Heart right ventricle (tissue), 16 donors: ENCODE measurements at regions not wholly inside any gene's neighbourhood (a gene's known extent, or its start where the extent isn't known, plus 50 kb on each side); places are given as distances from the start of the nearest gene placed in this dataset.
"Not testable (repeated sequence)": the region's sequence is repeated elsewhere in the genome, so short reads cannot be mapped to it uniquely, and the experiment has no call there.

Experiments
- ATAC-seq, 8 donors: fragments of 200-7000 bp; cut with Tn5 transposase; one replicate each; pipeline ENCODE4 v1.9.1; 2020; ENCODE audit warnings: mild to moderate bottlenecking in 8 of 8, moderate library complexity in 8 of 8, moderate number of reproducible peaks in 1 of 8
- DNase-seq, 2 donors: peaks; one replicate each; pipeline ENCODE4 v3.0.0-alpha.2; 2020
- H3K27ac ChIP-seq, 10 donors: fragments of 200-600 bp; sonication (generic) in 2 of 10; one replicate each; pipeline versions ENCODE4 v1.5.0 to v1.8.0; 2020 to 2022; ENCODE audit warnings: mild to moderate bottlenecking in 3 of 10
- H3K27me3 ChIP-seq, 7 donors: fragments of 200-600 bp; one replicate each; pipeline ENCODE4 v1.8.0; 2021 to 2022; ENCODE audit warnings: mild to moderate bottlenecking in 2 of 7
- H3K36me3 ChIP-seq, 9 donors: fragments of 200-600 bp; sonication (generic) in 1 of 9; one replicate each; pipeline versions ENCODE4 v1.5.0 to v1.8.0; 2020 to 2022; ENCODE audit warnings: mild to moderate bottlenecking in 2 of 9
- H3K4me1 ChIP-seq, 9 donors: fragments of 200-600 bp; sonication (generic) in 1 of 9; one replicate each; pipeline versions ENCODE4 v1.5.0 to v1.8.0; 2020 to 2022; ENCODE audit warnings: mild to moderate bottlenecking in 4 of 9
- H3K4me3 ChIP-seq, 10 donors: fragments of 200-600 bp; sonication (generic) in 2 of 10; one replicate each; pipeline versions ENCODE4 v1.5.0 to v1.8.0; 2020 to 2022; ENCODE audit warnings: mild to moderate bottlenecking in 7 of 10, moderate library complexity in 2 of 10
- H3K9me3 ChIP-seq, 11 donors: fragments of 200-600 bp in 10 of 11; sonication (generic) in 2 of 11; one replicate each; pipeline versions ENCODE4 v1.5.0 to v1.8.0; 2013 to 2022; ENCODE audit warnings: mild to moderate bottlenecking in 2 of 11, control low read depth in 1 of 11, moderate library complexity in 1 of 11
- WGBS, 2 donors: extraction: QIAGEN DNeasy Blood & Tissue Kit; methylation state at CpG; one replicate each; pipeline ENCODE4 v1.1.7; 2013; ENCODE audit warnings: inconsistent platforms in 1 of 2; 5-methylcytosine and 5-hydroxymethylcytosine counted together
- intact Hi-C, 10 donors: fragments of 100-400 bp; cut with DNase I; formaldehyde crosslinking; loops; one replicate each; pipeline versions ENCODE4 v1.11.1 to v1.14.2; 2022
- TF ChIP-seq, protein P1 (sequence below), 9 donors: fragments of 200-600 bp; sonication (generic) in 2 of 9; IDR thresholded peaks; one replicate each; pipeline versions ENCODE4 v1.5.0 to v1.8.0; 2021 to 2022; ENCODE audit warnings: antibody characterized with exemption in 9 of 9, mild to moderate bottlenecking in 5 of 9, moderate library complexity in 1 of 9
- donor health status: Arrhythmogenic right ventricular cardiomyopathy.
- donor health status: ischemic (EF 13 %, LVEDD 7.1; RV severe dilation, severe dysfunction).
- donor health status: healthy with polysubstance abuse.
- donor health status: DM: no; HTN: yes; CAD: no.
- donor health status: DM: no; HTN: no; CAD: no.
- donor health status: ischemic (EF 25% LVEDD 6.9; RV normal size, moderate dysfunction).
- donor health status: ischemic (EF 25% LVEDD 5.7; RV mildly dilated, moderate dysfunction).
- donor health status: healthy.
- donor health status: DM: yes; HTN: yes; CAD: no.
- donor health status: Ischemic cardiomyopathy.
- donor health status: ischemic (EF 35%, LVEDD 5.7; RV mildly dilated, moderate dysfunction).
- donor health status: nonischemic (EF 11% LVEDD 7.7; RV severe dilation, severe dysfunction).
- donor health status: DM: yes; HTN: yes; CAD: no.
- donor health status: PGD.
- donor health status: ischemic (EF 29% LVEDD 5.4; RV normal size, mild dysfunction).
- donor health status: nonischemic (EF 23%, LVEDD 6.1; RV moderate dilation, normal function).

DNA sequence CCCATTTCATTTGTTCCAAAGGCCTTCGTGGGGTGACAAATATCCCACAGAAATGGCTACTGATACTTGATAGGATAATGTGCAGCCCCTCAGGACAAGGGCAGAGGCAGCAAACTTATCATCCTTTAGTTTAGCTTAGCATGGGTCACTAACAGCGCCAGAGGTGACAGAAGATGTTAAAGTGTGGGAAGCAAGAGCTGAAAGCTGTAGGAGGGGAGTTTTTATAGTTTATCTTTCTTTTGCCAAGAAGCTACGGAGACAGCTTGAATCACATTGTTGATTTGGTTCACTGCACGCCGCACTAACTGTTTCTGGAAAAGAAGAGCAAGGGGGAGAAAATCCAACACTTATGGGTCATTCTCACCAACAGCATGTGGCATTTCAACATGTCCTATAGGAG is 773.9 kb upstream of the MMS22L start:
- no peak for ATAC-seq
- peaks cover 0 to 3% (median 0%) of the 10 kb centered on the region in 11 donors for H3K9me3 ChIP-seq
- H3K4me3 ChIP-seq: no peak overlapping the region
- H3K36me3 ChIP-seq: no peaks in the 10 kb centered on the region
- DNase-seq: no peak
- WGBS, 2 donors: 36 to 46% methylated on average over 5 of the region's 5 CpGs
- intact Hi-C loops: no loop called here
- TF ChIP-seq, protein P1, sequence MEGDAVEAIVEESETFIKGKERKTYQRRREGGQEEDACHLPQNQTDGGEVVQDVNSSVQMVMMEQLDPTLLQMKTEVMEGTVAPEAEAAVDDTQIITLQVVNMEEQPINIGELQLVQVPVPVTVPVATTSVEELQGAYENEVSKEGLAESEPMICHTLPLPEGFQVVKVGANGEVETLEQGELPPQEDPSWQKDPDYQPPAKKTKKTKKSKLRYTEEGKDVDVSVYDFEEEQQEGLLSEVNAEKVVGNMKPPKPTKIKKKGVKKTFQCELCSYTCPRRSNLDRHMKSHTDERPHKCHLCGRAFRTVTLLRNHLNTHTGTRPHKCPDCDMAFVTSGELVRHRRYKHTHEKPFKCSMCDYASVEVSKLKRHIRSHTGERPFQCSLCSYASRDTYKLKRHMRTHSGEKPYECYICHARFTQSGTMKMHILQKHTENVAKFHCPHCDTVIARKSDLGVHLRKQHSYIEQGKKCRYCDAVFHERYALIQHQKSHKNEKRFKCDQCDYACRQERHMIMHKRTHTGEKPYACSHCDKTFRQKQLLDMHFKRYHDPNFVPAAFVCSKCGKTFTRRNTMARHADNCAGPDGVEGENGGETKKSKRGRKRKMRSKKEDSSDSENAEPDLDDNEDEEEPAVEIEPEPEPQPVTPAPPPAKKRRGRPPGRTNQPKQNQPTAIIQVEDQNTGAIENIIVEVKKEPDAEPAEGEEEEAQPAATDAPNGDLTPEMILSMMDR (IDR thresholded peaks at IDR 0.05): no peak
- no peaks in the 10 kb centered on the region for H3K27me3 ChIP-seq
- H3K27ac ChIP-seq: no peak overlapping the region
- H3K4me1 ChIP-seq: no peaks in the 10 kb centered on the region

DNA sequence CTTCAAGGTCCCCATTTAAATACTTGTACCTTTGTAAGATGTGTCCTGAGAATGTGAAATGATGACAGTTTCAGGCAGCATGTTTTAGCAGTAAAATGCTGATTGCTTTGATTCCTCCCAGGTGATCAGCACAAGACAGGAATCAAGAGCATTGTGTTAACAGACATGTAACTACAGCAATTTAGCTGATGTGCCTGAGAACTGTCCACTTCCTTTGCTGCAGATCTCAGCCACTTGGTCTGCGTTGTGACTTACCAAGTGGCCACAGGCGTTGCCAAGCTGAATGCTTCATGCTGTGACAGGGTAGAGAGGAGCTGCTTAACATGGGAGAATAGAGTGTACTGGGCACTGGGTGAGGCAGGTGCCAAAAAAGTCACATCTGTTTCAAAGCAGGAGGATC is 767.0 kb upstream of the POU3F2 start:
- WGBS, 2 donors: 25 to 39% methylated on average over 2 of the region's 2 CpGs

DNA sequence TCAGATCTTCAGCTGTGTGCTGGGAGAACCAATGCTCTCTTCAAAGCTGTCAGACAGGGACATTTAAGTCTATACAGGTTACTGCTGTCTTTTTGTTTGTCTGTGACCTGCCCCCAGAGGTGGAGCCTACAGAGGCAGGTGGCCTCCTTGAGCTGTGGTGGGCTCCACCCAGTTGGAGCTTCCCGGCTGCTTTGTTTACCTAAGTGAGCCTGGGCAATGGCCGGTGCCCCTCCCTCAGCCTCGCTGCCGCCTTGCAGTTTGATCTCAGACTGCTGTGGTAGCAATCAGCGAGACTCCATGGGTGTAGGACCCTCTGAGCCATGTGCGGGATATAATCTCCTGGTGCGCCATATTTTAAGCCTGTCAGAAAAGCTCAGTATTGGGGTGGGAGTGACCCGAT is 745.8 kb upstream of the POU3F2 start:
- WGBS, 2 donors: 87 to 93% methylated on average over 8 of the region's 8 CpGs
- H3K4me3 ChIP-seq, H3K27ac ChIP-seq, H3K9me3 ChIP-seq, H3K27me3 ChIP-seq, DNase-seq, H3K36me3 ChIP-seq, ATAC-seq, H3K4me1 ChIP-seq, intact Hi-C loops: not testable (repeated sequence)

More for the DNA sequence above, 767.0 kb upstream of the POU3F2 start:
- intact Hi-C loops: no loop called here
- Histone ChIP-seq H3K27me3 (no peaks in the 10 kb centered on the region), H3K36me3 (no peaks in the 10 kb centered on the region), H3K9me3 (peaks cover 0 to 14% (median 0%) of the 10 kb centered on the region in 11 donors), H3K4me1 (no peaks in the 10 kb centered on the region), H3K27ac (no peak overlapping the region), H3K4me3 (no peak overlapping the region)
- TF ChIP-seq, protein P1 (IDR thresholded peaks at IDR 0.05): no peak
- ATAC-seq (no peak), DNase-seq (no peak)

DNA sequence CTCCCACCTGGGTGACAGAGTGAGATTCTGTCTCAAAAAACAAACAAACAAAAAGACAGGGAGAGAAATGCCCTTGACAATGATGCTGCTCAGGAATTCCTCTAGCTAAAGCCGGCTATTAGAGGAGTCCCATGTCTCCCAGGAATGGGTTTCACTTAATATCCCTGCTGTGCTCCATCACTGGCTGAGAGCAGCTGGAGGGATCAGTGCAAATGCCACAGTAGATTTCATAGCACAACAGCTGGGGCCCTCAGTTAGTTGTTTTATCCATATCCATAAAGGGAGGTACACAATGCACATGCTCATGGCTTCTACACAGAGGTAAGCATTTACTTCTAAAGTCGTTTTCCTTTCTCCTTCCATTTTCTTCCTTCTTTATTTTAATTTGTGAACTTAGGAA is 742.0 kb upstream of the POU3F2 start:
- Histone ChIP-seq H3K4me3 (no peak overlapping the region), H3K27ac (no peak overlapping the region), H3K27me3 (no peaks in the 10 kb centered on the region), H3K4me1 (no peaks in the 10 kb centered on the region), H3K9me3 (peaks cover 0 to 5% (median 0%) of the 10 kb centered on the region in 11 donors), H3K36me3 (no peaks in the 10 kb centered on the region)
- TF ChIP-seq, protein P1 (IDR thresholded peaks at IDR 0.05): no peak
- WGBS, 2 donors: 57 to 62% methylated on average over 2 of the region's 2 CpGs
- ATAC-seq (no peak), DNase-seq (no peak)
- intact Hi-C loops: no loop called here

DNA sequence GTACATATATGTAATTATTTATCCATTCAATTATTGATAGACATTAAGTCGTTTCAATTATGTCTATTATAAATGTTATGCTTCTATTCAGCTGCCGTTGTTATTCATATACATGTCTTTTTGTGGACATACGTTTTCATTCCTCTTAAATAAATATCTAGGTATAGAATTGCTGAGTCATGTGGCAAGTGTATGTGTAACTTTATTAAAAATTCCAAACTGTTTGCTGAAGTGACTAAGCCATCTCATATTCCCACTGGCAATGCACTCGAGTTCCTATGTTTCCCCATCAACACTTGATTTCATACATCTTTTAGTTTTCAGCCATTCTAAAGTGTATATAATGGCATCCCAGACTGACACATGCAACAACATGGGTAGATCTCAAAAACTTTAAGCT is 739.7 kb upstream of the POU3F2 start:
- WGBS, 2 donors: 69 to 83% methylated on average over 4 of the region's 4 CpGs
- intact Hi-C loops: no loop called here

More for the DNA sequence above, 739.7 kb upstream of the POU3F2 start:
- TF ChIP-seq, protein P1 (IDR thresholded peaks at IDR 0.05): no peak
- Histone ChIP-seq H3K27me3 (no peaks in the 10 kb centered on the region), H3K27ac (no peak overlapping the region), H3K4me3 (no peak overlapping the region), H3K9me3 (peaks cover 0 to 5% (median 0%) of the 10 kb centered on the region in 11 donors), H3K36me3 (no peaks in the 10 kb centered on the region), H3K4me1 (no peaks in the 10 kb centered on the region)
- DNase-seq (no peak), ATAC-seq (no peak)
